ENCODE measurements at regions not wholly inside any gene's neighbourhood (a gene's known extent, or its start where the extent isn't known, plus 50 kb on each side); places are given as distances from the start of the nearest gene placed in this dataset.

DNA sequence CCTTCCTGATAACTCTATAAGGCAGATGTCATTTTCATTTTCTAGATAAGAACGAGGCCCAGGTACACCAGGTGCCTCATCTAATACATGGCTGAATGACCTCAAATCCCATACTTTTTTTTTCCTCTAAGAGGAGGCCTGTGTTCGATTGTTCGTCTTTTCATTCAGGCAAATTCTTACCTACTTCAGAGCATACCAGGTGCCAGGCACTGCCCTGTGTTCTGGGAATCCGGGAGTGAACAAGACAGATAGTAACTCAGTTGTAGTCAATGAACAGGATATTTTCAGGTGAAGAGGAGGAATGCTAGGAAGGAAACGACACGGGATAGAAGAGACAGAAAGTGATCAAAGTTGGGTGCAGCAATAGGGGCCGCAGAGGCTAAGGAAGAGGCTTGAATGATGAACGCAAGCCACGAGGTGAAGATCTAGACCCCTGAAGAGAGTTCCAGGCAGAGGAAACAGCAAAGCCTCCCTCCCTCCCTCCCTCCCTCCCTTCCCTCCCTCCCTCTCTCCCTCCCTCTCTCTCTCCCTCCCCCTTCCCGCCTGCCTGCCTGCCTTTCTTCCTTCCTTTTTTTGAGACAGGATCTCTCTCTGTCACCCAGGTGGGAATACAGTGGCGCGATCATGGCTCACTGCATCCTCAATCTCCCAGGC is 150.1 kb upstream of the ZNF217 start:
- no peak overlapping the region for H3K4me3 Mint-ChIP-seq (ENCODE audit: unreplicated experiment)
- H3K27ac Mint-ChIP-seq (ENCODE audit: unreplicated experiment) = no peak overlapping the region
- H3K9me3 Mint-ChIP-seq (ENCODE audit: unreplicated experiment) = no peaks in the 10 kb centered on the region
- peaks cover 24% of the 10 kb centered on the region for H3K4me1 Mint-ChIP-seq (ENCODE audit: unreplicated experiment)
- no peak for DNase-seq (ENCODE audit: low spot score)
- no peaks in the 10 kb centered on the region for H3K36me3 Mint-ChIP-seq (ENCODE audit: low read depth, unreplicated experiment)
- TF ChIP-seq, protein P1, sequence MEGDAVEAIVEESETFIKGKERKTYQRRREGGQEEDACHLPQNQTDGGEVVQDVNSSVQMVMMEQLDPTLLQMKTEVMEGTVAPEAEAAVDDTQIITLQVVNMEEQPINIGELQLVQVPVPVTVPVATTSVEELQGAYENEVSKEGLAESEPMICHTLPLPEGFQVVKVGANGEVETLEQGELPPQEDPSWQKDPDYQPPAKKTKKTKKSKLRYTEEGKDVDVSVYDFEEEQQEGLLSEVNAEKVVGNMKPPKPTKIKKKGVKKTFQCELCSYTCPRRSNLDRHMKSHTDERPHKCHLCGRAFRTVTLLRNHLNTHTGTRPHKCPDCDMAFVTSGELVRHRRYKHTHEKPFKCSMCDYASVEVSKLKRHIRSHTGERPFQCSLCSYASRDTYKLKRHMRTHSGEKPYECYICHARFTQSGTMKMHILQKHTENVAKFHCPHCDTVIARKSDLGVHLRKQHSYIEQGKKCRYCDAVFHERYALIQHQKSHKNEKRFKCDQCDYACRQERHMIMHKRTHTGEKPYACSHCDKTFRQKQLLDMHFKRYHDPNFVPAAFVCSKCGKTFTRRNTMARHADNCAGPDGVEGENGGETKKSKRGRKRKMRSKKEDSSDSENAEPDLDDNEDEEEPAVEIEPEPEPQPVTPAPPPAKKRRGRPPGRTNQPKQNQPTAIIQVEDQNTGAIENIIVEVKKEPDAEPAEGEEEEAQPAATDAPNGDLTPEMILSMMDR (IDR thresholded peaks at IDR 0.05; ENCODE audit: unreplicated experiment) = no peak
- peaks cover 2% of the 10 kb centered on the region for H3K27me3 Mint-ChIP-seq (ENCODE audit: unreplicated experiment)

DNA sequence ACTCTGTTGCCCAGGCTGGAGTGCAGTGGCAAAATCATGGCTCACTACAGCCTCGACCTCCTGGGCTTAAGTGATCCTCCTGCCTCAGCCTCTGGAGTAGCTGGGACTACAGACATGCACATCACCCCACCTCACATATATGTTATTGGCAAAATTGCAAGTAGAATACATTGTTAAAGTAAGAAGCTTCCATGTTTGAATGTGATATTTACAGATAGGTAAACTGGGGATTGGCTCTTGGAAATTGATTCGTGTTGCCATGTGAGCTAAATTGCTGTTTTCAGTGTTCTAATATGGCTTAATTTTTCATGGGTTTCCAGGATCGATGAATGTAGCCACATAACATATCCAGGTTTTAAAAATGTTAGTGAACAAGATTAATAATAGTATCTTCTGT is 149.0 kb upstream of the ZNF217 start:
- H3K36me3 Mint-ChIP-seq (ENCODE audit: low read depth, unreplicated experiment) = no peaks in the 10 kb centered on the region
- DNase-seq (ENCODE audit: low spot score) = no peak
- no peaks in the 10 kb centered on the region for H3K9me3 Mint-ChIP-seq (ENCODE audit: unreplicated experiment)
- H3K4me1 Mint-ChIP-seq (ENCODE audit: unreplicated experiment) = peaks cover 34% of the 10 kb centered on the region
- peaks cover 3% of the 10 kb centered on the region for H3K27me3 Mint-ChIP-seq (ENCODE audit: unreplicated experiment)
- H3K27ac Mint-ChIP-seq (ENCODE audit: unreplicated experiment) = no peak overlapping the region
- H3K4me3 Mint-ChIP-seq (ENCODE audit: unreplicated experiment) = no peak overlapping the region
- TF ChIP-seq, protein P1 (IDR thresholded peaks at IDR 0.05; ENCODE audit: unreplicated experiment) = no peak

DNA sequence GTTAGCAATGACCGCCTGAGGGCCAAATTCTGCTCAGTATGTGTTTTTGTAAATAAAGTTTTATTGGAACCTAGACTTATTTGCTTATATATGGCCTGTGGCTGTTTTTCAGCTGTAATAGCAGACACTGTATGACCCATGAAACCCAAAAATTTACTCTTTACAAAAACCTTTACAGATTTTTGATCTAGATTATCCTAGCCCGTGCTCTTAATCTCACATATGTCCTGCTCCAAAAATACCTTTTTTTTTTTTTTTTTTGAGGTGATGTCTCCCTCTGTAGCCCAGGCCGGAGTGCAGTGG is 148.0 kb upstream of the ZNF217 start:
- no peaks in the 10 kb centered on the region for H3K36me3 Mint-ChIP-seq (ENCODE audit: low read depth, unreplicated experiment)
- no peak overlapping the region for H3K4me3 Mint-ChIP-seq (ENCODE audit: unreplicated experiment)
- H3K9me3 Mint-ChIP-seq (ENCODE audit: unreplicated experiment) = no peaks in the 10 kb centered on the region
- no peak overlapping the region for H3K27ac Mint-ChIP-seq (ENCODE audit: unreplicated experiment)
- peaks cover 3% of the 10 kb centered on the region for H3K27me3 Mint-ChIP-seq (ENCODE audit: unreplicated experiment)
- peaks cover 44% of the 10 kb centered on the region for H3K4me1 Mint-ChIP-seq (ENCODE audit: unreplicated experiment)
- DNase-seq (ENCODE audit: low spot score) = no peak
- TF ChIP-seq, protein P1 (IDR thresholded peaks at IDR 0.05; ENCODE audit: unreplicated experiment) = no peak

DNA sequence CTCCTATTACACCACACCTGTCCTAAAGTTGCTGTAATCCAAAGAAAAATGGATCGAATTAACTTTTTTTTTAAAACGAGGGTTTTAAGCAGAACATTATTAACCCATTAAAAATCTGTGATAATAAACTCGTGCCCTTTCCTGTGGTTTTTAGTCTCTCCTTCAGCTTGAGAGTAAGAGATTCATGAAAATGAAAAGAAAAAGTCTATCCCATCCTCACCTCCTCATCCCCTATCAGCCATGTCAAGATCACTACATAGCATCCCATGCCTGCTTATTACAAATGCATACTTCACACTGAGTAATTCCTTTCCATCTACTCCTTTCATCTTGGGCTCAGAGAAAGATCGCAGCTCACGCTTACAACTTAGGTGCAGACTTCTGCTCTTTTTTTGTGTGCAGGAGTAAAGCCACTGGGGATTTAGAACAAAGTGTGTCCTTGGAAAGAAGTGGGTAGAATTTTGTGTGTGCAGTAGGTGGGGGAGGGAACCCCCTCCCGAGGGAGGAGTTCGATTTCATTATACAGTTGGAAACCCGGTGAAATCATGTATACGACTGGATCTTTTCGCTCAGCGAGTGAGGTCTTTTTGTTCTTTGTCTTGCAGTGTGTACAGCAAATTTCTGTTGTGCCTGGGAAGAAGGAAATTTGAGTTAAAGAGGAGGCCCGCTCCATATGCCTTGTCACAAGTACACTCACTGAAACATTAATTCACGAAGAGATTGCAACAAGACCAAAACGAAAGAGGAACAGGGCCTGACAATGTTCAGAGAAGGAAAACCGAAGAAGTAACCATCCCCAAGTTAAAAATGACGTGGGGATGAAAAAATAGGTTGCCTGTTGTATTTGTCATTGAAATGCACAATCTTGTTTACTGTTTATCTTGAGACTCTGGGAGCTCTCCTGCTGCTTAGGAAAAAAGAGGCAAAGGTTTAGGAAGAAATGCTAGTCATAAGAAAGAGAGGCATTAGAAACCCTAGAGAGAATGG is 146.5 kb upstream of the ZNF217 start:
- no peak overlapping the region for H3K27ac Mint-ChIP-seq (ENCODE audit: unreplicated experiment)
- no peak overlapping the region for H3K4me3 Mint-ChIP-seq (ENCODE audit: unreplicated experiment)
- TF ChIP-seq, protein P1 (IDR thresholded peaks at IDR 0.05; ENCODE audit: unreplicated experiment) = no peak
- peaks cover 54% of the 10 kb centered on the region for H3K4me1 Mint-ChIP-seq (ENCODE audit: unreplicated experiment)
- H3K9me3 Mint-ChIP-seq (ENCODE audit: unreplicated experiment) = no peaks in the 10 kb centered on the region
- no peaks in the 10 kb centered on the region for H3K36me3 Mint-ChIP-seq (ENCODE audit: low read depth, unreplicated experiment)
- DNase-seq (ENCODE audit: low spot score) = no peak
- peaks cover 5% of the 10 kb centered on the region for H3K27me3 Mint-ChIP-seq (ENCODE audit: unreplicated experiment)
